Amygdala (tissue), 56 donors: ENCODE measurements at regions not wholly inside any gene's neighbourhood (a gene's known extent, or its start where the extent isn't known, plus 50 kb on each side); places are given as distances from the start of the nearest gene placed in this dataset.
"Not testable (repeated sequence)": the region's sequence is repeated elsewhere in the genome, so short reads cannot be mapped to it uniquely, and the experiment has no call there.

Experiments
- DNase-seq, 56 donors: peaks; one replicate each; lab custom pipeline; 2025; lab: John Stamatoyannopoulos, UW

DNA sequence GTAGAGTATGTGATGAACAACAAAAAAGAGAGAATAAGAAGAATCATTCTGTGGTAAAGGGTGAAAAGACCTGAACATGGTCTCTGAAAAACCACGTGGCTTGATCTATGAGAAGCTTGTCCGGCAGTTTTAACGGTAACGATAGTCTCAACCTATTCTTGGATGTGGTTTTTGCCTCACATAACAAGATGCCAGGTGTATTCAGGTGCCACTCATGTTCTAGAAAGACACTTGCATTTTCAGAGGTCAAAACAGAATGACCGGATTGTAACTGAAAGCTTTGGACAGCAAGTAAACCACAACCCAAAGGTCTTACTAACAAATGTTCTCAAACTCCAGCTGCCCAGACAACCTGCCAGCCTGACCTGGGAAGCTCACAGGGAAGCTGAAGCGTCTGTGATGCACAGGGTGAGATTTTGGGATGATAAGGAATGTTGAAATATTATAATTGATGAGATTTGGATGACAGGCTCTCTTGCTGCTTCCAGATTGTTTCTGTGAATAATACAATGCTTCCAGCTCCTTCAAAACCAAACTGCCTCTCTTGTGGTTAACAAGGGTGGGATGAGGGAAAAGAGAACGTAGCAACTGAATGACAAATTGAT is 137.4 kb upstream of the GRB10 start:
- no peak for DNase-seq

DNA sequence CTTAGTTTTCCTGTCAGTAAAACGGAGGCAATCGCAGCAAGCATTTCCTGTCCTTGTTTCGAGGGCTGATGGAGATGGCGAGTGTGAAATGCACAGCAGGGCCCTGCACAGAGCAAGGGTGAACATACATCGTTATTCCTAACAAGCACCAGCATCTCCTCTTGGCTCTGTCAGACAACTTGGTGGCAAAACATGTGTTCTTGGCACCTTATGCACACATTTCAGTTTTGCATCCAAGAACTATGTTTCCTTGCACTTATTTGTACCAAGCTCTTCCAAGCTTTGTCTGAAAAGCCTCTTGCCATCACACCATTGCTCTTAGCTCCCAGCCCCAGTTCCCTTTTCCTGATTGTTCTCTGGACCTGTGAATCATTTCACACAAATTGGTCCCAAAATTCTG is 132.9 kb upstream of the GRB10 start:
- DNase-seq: no peak

DNA sequence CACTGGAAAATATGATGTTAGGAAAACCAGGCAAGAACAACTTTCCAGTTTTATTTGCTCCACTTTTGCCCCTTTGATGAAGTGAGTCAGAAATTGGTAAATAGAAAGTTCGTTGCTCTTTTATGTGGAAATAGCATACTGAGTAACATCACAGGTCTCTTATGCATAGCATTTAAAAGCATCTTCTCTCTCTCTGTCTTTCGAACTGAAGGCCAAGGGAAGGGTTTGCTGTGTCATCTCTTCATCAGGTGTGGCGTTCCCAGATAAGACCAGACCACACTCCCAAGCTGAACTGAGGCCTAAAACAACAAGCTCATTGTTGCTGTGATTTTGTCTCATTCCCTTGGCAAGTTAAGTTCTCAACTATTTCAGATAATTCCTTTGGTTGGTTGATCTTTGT is 131.8 kb upstream of the GRB10 start:
- DNase-seq: no peak

DNA sequence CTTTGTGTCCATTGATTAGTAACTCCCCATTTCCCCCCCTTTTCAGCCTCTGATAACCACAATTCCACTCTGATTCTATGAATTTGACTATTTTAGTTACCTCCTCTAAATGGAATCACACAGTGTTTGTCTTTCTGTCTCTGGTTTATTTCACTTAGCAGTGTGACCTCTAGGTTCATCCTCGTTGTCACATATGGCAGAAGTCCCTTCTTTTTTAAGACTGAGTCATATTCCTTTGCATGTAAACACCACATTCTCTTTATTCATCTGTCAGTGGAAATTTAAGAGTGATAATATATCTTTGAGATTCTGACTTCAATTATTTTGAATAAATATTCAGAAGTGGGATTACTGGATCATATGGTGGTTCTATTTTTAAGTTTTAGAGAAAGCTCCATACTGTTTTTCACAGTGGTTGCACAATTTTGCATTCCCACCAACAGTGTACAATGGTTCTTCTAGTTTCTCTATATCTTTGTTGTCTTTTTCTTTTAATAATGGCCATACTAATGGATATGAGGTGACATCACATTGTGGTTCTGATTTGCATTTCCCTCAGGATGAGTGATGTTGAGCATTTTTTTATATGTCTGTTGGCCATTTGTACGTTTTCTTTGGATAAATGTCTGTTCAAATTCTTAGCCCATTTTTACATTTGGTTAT is 126.1 kb upstream of the GRB10 start:
- no peak for DNase-seq

DNA sequence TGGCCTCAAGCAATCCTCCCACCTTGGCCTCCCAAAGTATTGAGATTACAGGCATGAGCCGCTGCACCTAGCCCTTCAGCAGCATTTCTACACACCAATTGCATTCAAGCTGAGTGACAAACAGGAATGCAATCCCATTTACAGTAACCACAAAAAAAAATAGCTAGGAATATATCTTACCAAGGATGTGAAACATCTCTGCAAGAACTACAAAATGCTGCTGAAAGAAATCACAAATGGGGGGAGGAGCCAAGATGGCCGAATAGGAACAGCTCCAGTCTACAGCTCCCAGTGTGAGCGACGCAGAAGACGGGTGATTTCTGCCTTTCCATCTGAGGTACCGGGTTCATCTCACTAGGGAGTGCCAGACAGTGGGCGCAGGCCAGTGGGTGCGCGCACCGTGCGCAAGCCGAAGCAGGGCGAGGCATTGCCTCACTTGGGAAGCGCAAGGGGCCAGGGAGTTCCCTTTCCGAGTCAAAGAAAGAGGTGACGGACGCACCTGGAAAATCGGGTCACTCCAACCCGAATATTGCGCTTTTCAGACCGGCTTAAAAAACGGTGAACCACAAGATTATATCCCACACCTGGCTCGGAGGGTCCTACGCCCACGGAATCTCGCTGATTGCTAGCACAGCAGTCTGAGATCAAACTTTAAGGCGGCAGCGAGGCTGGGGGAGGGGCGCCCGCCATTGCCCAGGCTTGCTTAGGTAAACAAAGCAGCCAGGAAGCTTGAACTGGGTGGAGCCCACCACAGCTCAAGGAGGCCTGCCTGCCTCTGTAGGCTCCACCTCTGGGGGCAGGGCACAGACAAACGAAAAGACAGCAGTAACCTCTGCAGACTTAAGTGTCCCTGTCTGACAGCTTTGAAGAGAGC is 116.1 kb upstream of the GRB10 start:
- not testable (repeated sequence) for DNase-seq

DNA sequence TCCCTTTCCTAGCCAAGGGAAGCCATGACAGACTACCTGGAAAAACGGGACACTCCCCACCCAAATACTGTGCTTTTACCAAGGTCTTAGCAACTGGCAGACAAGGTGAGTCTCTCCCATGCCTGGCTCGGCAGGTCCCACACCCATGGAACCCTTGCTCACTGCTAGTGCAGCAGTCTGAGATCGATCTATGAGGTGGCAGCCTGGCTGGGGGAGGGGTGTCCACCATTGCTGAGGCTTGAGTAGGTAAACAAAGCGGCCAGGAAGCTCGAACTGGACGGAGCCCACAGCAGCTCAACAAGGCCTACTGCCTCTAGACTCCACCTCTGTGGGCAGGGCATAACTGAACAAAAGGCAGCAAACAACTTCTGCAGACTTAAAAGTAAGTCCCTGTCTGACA is 104.4 kb upstream of the GRB10 start:
- not testable (repeated sequence) for DNase-seq

DNA sequence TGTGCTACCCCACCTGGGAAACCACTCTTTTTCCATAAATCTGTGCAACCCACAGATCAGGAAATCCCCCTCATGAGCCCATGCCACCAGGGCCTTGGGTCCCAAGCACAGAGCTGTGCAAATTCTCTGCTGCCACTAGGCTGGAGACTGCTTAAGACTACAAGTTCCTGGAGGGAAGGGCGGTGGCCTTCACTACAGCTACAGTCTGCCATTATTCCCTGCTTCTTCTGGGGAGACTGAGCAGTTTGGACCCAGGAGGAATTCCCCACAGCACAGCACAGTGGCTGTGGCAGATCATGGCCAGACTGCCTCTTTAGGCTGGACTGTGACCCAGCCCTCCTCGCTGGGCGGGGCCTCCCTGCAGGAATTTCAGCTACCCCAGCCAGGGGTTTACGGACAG is 89.7 kb upstream of the GRB10 start:
- DNase-seq: no peak

DNA sequence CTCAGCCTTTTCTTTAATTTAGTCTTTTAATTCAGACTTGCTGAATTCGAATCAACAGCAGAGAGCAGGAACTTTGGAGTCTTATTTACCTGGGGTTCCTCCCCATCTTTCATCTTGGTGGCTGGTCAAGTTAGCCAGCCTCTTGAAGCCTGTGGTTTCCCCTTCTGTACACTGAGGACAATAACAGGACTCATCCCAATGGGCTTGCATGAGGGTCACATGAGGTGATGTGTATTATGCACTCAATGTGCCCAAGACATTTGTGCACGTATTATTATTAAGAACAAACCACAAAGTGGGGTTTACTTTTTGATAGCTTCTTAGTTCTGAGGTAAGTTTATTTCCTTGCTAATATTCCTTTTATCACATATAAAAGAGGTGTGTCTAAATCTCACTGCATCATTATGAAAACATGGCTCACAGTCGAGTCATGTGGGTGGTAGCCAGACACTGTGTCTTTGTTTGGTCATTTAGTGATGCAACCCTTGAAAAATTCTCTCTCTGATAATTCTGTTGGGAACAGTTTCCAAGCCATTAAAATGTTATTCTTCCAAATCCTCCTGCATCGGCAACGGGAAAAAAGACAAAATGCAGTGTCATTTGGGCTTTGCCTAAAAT is 86.5 kb upstream of the GRB10 start:
- DNase-seq: peak in 12 of 56 donors; percentile 5 to 52 (median 14)

DNA sequence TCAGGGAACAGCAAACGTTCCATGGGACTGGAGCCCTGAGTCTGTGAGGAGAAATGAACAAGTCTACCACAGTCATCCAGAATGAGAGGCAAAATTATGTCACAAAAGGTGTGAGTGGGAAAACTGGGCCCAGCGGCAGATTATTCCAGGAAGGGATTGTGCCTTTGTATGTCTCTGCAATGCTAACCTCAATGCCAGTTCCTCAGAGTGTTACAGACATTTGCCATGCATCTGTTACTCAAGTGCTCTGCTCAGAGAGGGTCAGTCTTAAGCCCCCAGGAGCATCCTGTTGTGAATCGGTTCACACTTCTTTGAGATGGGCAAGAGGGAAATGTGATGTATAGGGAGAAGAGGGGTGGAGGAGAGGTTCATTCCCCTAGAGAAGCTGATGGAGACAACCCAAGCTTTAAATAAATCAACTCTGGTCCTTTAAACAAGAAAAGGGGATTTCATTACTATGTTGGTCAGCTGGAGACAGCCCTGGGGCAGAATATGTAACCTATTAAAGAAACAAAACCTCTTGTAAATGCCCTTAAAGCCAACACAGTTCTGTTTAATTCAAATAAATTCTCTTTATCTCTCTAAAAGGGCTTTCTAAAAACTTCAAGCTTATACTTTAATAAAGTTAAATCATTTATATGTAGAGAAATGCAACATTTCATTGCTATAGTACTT is 85.9 kb upstream of the GRB10 start:
- DNase-seq: no peak

DNA sequence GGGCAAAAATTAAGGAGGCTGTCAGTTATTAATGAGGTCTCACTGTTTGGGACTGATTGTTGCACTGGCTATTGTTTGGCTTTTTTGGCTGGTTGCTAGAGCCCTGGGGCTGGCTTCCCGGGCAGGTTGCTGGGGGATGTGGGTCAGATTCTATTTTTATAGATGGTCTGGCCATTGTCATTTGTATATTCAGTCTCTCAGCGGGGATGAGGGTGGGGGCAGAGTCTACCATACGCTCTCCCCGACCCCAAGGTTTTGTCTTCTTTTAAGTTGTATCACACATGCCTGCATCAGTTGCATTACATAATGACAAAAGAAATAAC is 84.3 kb upstream of the GRB10 start:
- DNase-seq: no peak

DNA sequence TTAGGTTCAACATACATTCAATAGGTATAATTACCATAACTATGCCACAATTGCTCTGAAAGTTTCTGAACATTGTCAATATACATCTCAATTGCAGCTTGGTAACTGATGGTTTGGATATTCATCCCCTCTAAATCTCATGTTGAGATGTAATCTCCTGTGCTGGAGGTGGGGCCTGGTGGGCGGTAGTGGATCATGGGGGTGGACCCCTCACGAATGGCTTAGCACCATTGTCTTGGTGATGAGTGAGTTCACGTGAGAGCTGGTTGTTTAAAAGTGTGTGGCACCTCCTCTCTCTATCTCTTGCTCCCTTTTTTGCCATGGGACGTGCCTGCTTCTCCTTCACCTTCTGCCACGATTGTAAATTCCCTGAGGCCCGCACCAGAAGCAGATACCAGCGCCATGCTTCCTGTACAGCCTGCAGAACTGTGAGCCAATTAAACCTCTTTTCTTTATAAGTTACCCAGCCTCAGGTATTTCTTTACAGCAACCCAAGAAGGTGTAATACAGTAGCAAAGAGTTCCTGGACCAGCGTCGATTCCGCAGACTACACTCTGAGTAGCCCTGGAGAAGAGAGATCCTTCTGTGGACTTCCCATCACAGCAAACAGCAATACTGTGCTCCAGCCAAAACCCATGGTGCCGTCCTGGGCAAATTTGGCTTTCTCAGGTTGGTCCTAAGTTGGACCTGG is 83.8 kb upstream of the GRB10 start:
- DNase-seq: no peak

DNA sequence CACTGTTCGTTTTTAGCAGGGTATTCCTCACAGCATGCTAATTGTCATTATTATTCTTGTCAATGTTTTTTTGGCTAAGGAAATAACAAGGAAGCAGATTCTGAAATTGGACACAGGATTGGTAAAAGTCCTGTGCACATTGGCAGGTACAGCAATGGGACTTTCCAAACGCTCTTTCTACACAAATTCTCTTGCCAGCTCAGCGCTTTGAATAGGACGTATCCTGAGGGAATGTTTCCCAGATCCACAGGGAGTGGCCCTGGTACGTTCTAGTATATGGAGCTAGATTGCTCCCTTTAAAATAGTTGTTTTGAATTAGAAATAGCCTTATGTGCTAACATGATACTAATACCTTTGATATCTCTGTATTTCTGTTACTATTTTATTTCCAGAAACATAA is 82.8 kb upstream of the GRB10 start:
- no peak for DNase-seq

DNA sequence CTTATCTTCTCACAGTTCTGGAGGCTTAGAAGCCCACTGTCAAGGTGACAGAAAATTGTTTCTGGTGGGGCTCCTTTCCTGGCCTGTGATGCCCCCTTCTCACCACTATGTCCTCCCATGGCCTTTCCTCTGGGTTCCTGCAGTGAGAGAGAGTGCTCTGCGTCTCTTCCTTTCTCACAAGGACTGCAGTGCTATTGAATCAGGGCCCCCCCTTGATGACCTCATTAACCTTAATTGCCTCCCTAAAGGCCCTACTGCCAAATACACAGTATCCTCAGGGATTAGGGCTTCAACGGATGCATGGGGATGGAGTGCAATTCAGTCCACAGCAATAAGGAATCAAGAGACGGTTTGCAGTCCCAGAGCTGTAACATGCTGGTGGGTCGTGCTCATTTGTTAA is 82.0 kb upstream of the GRB10 start:
- DNase-seq: no peak

DNA sequence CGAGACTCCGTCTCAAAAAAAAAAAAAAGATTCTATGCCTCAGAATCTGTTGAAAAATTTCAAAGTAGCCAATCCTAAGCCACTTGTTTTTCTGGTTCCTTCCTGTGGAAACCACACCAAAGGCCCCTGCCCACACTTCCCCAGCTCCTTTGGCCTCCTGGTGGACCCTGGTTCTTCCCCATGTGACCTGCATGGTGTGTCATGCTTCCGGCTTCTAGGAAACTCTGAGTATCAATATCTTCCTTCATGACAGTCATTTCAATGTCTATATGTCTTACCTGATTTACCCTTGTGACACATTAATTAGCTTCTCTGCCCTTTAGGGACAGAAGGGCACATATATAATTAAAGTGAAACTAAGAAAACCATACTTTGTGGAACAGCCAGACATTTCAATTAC is 80.4 kb upstream of the GRB10 start:
- no peak for DNase-seq

DNA sequence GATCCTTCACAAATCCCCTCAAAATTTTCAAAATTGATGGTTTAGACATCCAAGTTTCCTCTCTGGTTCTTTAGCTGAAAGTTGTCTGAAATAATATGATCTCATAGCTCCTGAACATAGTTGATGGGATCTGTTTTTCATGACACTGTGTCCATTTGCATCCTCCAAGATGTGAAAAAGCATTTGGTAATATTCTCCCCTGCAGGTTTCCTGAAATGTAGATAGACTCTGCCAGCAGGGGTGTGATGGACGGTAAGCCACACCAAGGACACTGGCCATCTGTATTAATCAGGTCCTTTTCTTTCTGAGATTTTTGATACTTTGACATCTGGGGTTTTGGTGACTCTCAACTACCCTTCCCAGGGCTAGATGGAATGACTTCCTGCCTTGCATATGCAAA is 79.6 kb upstream of the GRB10 start:
- DNase-seq: no peak

DNA sequence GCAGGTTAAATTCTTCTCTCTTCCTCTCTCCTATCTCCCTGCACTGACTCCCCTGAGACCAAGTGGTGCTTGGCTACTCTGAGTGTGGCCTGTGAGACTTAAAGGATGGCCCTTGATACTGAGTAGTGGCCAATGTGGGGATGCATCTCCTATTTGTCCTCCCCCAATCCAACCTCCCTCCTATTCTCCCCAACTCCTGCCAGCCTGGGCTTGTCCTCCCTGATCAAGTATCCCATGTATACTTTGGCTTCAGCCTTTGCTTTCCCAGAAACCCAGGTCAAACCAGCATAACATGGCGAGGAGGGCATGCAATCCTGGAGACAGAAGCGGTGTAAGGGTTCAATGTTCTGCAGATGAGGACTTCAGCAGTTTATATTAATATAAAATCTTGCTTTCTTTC is 77.9 kb upstream of the GRB10 start:
- DNase-seq: no peak

DNA sequence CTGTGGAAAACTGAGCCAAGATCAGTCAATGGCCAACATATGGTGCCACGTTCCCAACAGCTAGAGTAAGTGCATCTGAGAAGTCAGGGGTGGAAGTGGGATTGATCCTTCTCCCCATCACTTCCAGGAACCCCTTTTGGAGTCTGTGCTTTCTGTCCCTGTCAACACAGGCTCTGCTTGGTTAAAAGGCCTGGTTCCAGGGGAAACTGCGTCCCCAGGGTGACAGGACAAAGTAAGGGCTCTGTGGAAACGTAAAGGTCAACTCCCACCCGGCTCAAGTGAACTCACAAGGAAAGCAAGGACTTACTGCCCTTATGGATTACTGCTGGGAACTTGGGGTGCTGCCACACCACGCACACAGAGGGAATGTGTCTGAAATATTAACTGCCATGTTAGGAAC is 77.5 kb upstream of the GRB10 start:
- no peak for DNase-seq

DNA sequence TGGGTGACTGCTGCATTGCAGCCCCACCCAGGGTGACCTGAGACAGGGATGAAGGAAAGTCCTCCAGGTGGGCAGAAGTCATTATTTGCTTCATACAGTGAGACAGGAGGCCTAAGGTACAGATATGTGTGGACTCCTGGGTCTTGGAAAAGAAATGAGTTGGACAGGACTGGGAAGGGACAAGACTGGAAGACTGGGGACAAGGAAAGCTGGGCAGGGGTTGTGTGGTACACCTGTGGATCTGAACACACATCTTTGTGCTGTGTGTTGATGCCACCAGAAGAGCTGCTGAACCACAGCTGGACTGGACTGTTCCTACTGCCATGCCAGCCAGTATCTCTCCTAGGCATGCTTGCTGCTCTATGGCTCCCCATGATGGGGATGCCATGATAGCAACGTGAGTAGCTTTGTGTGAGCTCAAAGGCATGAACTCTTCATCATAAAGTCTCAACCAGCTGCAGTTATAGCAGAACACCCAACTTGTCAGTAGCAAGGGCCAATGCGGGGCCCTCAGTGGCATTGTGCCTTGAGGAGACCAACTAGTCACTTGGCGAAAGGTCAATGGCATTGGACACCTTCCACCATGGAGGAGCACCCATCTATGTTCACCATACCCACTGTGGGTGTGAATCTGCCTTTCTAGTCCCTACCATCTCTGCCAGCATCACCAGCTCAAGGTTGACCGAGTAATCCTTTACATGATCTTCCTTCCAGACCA is 76.0 kb upstream of the GRB10 start:
- DNase-seq: no peak

DNA sequence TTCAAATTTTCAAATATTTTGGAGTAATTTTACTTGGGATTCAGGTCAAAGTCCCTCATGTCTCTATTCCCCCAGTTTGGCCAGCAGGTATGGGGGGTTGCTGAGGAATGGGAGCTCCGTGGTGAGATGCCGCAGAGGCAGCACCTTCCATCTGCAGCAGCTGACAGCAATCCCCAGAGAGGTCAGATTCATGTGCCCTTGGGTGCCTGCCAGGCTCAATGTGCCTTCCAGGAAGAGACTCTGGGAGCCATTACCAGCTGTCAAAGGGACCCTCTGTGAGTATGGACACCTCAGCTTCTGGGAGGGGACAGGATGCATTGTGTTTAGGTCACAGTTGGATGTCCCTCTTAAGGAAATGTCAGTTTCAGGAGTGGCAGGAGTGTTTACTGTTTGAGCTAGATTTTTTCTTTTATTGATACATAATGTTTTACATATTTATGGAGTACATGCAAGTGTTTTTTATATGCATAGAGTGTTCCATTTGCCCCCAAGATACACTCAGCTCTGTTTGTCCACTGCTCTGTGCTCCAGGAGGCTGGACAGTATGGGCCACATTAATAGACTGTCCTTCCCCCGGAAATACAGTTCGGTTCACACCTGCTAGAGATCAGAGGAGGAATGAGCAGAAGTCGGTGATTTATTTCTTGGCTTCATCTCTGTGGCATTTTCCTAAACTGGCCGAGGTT is 75.3 kb upstream of the GRB10 start:
- peak in 1 of 56 donors; percentile 5 for DNase-seq
